Stomach (tissue), 8 donors: ENCODE measurements at regions not wholly inside any gene's neighbourhood (a gene's known extent, or its start where the extent isn't known, plus 50 kb on each side); places are given as distances from the start of the nearest gene placed in this dataset.

Source experiments
- DNase-seq, 2 donors: peaks; one replicate each; pipeline versions ENCODE4 v3.0.0 to v3.0.0-alpha.2; 2013 to 2019
- H3K27ac ChIP-seq, 5 donors: fragments of 200-600 bp in 4 of 5; sonication (generic) in 4 of 5; one replicate each; pipeline ENCODE4 v1.5.1; 2013 to 2019; ENCODE audit warnings: mild to moderate bottlenecking in 1 of 5, moderate library complexity in 1 of 5
- H3K27me3 ChIP-seq, 3 donors: fragments of 200-600 bp; sonication (generic); one replicate each; pipeline ENCODE4 v1.5.1; 2017 to 2019; ENCODE audit warnings: mixed run types in 1 of 3
- H3K36me3 ChIP-seq, 4 donors: fragments of 200-600 bp; sonication (generic); 1 replicate in 3 of 4; 2 replicates in 1 of 4; pipeline ENCODE4 v1.5.1; 2016 to 2019
- H3K4me1 ChIP-seq, 4 donors: fragments of 200-600 bp; sonication (generic); one replicate each; pipeline ENCODE4 v1.5.1; 2016 to 2019
- H3K4me3 ChIP-seq, 4 donors: fragments of 200-600 bp; sonication (generic) in 3 of 4; one replicate each; pipeline ENCODE4 v1.5.1; 2016 to 2019; ENCODE audit warnings: mild to moderate bottlenecking in 1 of 4
- H3K9me3 ChIP-seq, 4 donors: fragments of 200-600 bp; sonication (generic); one replicate each; pipeline ENCODE4 v1.5.1; 2016 to 2019
- CTCF ChIP-seq, 7 experiments: fragments of 450-650 bp in 4 of 7; fragments of 200-600 bp in 3 of 7; sonication (generic) in 3 of 7; IDR thresholded peaks; one replicate each; pipeline ENCODE4 v1.5.1; 2016 to 2019; ENCODE audit warnings: antibody characterized with exemption in 7 of 7, control low read depth in 2 of 7, mild to moderate bottlenecking in 1 of 7
- EP300 ChIP-seq: sonication (generic); formaldehyde crosslinking; IDR thresholded peaks from one replicate; pipeline ENCODE4 v1.6.1; 2017; ENCODE audit warnings: antibody characterized with exemption
- POLR2A ChIP-seq, 4 donors: fragments of 450-650 bp; IDR thresholded peaks; one replicate each; pipeline ENCODE4 v1.6.1; 2016; ENCODE audit warnings: antibody characterized with exemption in 4 of 4, control low read depth in 2 of 4, mild to moderate bottlenecking in 1 of 4, moderate library complexity in 1 of 4
- POLR2AphosphoS5 ChIP-seq, 3 donors: sonication (generic); formaldehyde crosslinking; IDR thresholded peaks; one replicate each; pipeline ENCODE4 v1.6.1; 2016; ENCODE audit warnings: antibody characterized with exemption in 3 of 3
- WGBS, 5 donors: extraction: QIAGEN DNeasy Blood & Tissue Kit in 3 of 5; methylation state at CpG; one replicate each; pipeline versions ENCODE4 v1.1.5 to v1.1.7; 2013 to 2018; 5-methylcytosine and 5-hydroxymethylcytosine counted together
- intact Hi-C: fragments of 100-400 bp; cut with DNase I; formaldehyde crosslinking; loops from one replicate; pipeline ENCODE4 v1.15.1; 2023; ENCODE audit warnings: low total_unique reads
- donor health status: healthy with polysubstance abuse.
- donor health status: Bipolar disorder and iron deficiency.
- donor health status: healthy.

- WGBS, 5 donors: 61 to 78% (median 67%) methylated on average over 1 of the region's 1 CpG
- H3K9me3 ChIP-seq: no peaks in the 10 kb centered on the region
- intact Hi-C loops: no loop called here
- H3K4me1 ChIP-seq: peaks cover 0 to 6% (median 0%) of the 10 kb centered on the region in 4 donors
- no peak overlapping the region for H3K4me3 ChIP-seq
- peaks cover 0 to 4% (median 0%) of the 10 kb centered on the region in 4 donors for H3K36me3 ChIP-seq
- no peaks in the 10 kb centered on the region for H3K27me3 ChIP-seq
- DNase-seq: no peak
- no peak overlapping the region for H3K27ac ChIP-seq
- no peak for TF ChIP-seq EP300
- TF ChIP-seq CTCF (IDR thresholded peaks at IDR 0.05): no peak
- TF ChIP-seq POLR2AphosphoS5 (IDR thresholded peaks at IDR 0.05): no peak
- TF ChIP-seq POLR2A (IDR thresholded peaks at IDR 0.05): no peak
These were observed 167.7 kb downstream of the FHIP1A start for GRCh38 chr4:151576627-151577026.

- H3K36me3 ChIP-seq: peaks cover 0 to 4% (median 0%) of the 10 kb centered on the region in 4 donors
- H3K27ac ChIP-seq: no peak overlapping the region
- no peaks in the 10 kb centered on the region for H3K27me3 ChIP-seq
- H3K9me3 ChIP-seq: no peaks in the 10 kb centered on the region
- DNase-seq: no peak
- intact Hi-C loops: no loop called here
- TF ChIP-seq POLR2AphosphoS5 (IDR thresholded peaks at IDR 0.05) (no peak), CTCF (IDR thresholded peaks at IDR 0.05) (no peak), EP300 (no peak), POLR2A (IDR thresholded peaks at IDR 0.05) (no peak)
- no peaks in the 10 kb centered on the region for H3K4me1 ChIP-seq
- 73 to 84% (median 81%) methylated on average over 2 of the region's 2 CpGs for WGBS, 5 donors
- no peak overlapping the region for H3K4me3 ChIP-seq
These were observed 172.6 kb downstream of the FHIP1A start for GRCh38 chr4:151581570-151581969.

GRCh38 chr4:151582098-151582497 lies 173.1 kb downstream of the FHIP1A start:
- H3K36me3 ChIP-seq: peaks cover 0 to 4% (median 0%) of the 10 kb centered on the region in 4 donors
- no peak for DNase-seq
- H3K9me3 ChIP-seq: no peaks in the 10 kb centered on the region
- intact Hi-C loops: no loop called here
- WGBS, 5 donors: 70 to 86% (median 71%) methylated on average over 4 of the region's 4 CpGs
- no peaks in the 10 kb centered on the region for H3K27me3 ChIP-seq
- H3K27ac ChIP-seq: no peak overlapping the region
- H3K4me1 ChIP-seq: no peaks in the 10 kb centered on the region
- TF ChIP-seq POLR2AphosphoS5 (IDR thresholded peaks at IDR 0.05) (no peak), POLR2A (IDR thresholded peaks at IDR 0.05) (no peak), CTCF (IDR thresholded peaks at IDR 0.05) (no peak), EP300 (no peak)
- no peak overlapping the region for H3K4me3 ChIP-seq

GRCh38 chr4:151583157-151583914 lies 174.4 kb downstream of the FHIP1A start:
- Histone ChIP-seq H3K4me3 (no peak overlapping the region), H3K27ac (no peak overlapping the region), H3K4me1 (no peaks in the 10 kb centered on the region), H3K9me3 (no peaks in the 10 kb centered on the region), H3K27me3 (no peaks in the 10 kb centered on the region), H3K36me3 (no peaks in the 10 kb centered on the region)
- no peak for DNase-seq
- WGBS, 5 donors: 67 to 85% (median 78%) methylated on average over 4 of the region's 4 CpGs
- TF ChIP-seq POLR2A (IDR thresholded peaks at IDR 0.05): no peak
- TF ChIP-seq POLR2AphosphoS5 (IDR thresholded peaks at IDR 0.05): no peak
- no peak for TF ChIP-seq CTCF (IDR thresholded peaks at IDR 0.05)
- TF ChIP-seq EP300: no peak
- intact Hi-C loops: no loop called here
